ENCODE measurements at regions not wholly inside any gene's neighbourhood (a gene's known extent, or its start where the extent isn't known, plus 50 kb on each side); places are given as distances from the start of the nearest gene placed in this dataset.
A peak's percentile ranks its signal among the peaks of the same experiment; 100 is the strongest.

- TF ChIP-seq CTCF (conservative IDR thresholded peaks at IDR 0.05 in 1 of 2, IDR thresholded peaks at IDR 0.05 in 1 of 2; ENCODE audit: extremely low read depth in 1 of 2, insufficient read depth in 1 of 2, low read depth in 1 of 2, low read length in 2 of 2) (peak; percentile 13 to 48), EZH2 (IDR thresholded peaks at IDR 0.05; ENCODE audit: borderline replicate concordance, low read length) (no peak)
Observed at GRCh38 chrX:42678133-42678532, 99.8 kb downstream of the PPP1R2C start.

Measured in mammary epithelial cell (primary cell).